Heart right ventricle (tissue), 16 donors: ENCODE measurements at regions not wholly inside any gene's neighbourhood (a gene's known extent, or its start where the extent isn't known, plus 50 kb on each side); places are given as distances from the start of the nearest gene placed in this dataset.

ENCODE experiments used
- ATAC-seq, 8 donors: fragments of 200-7000 bp; cut with Tn5 transposase; one replicate each; pipeline ENCODE4 v1.9.1; 2020; ENCODE audit warnings: mild to moderate bottlenecking in 8 of 8, moderate library complexity in 8 of 8, moderate number of reproducible peaks in 1 of 8
- DNase-seq, 2 donors: peaks; one replicate each; pipeline ENCODE4 v3.0.0-alpha.2; 2020
- H3K27ac ChIP-seq, 10 donors: fragments of 200-600 bp; sonication (generic) in 2 of 10; one replicate each; pipeline versions ENCODE4 v1.5.0 to v1.8.0; 2020 to 2022; ENCODE audit warnings: mild to moderate bottlenecking in 3 of 10
- H3K27me3 ChIP-seq, 7 donors: fragments of 200-600 bp; one replicate each; pipeline ENCODE4 v1.8.0; 2021 to 2022; ENCODE audit warnings: mild to moderate bottlenecking in 2 of 7
- H3K36me3 ChIP-seq, 9 donors: fragments of 200-600 bp; sonication (generic) in 1 of 9; one replicate each; pipeline versions ENCODE4 v1.5.0 to v1.8.0; 2020 to 2022; ENCODE audit warnings: mild to moderate bottlenecking in 2 of 9
- H3K4me1 ChIP-seq, 9 donors: fragments of 200-600 bp; sonication (generic) in 1 of 9; one replicate each; pipeline versions ENCODE4 v1.5.0 to v1.8.0; 2020 to 2022; ENCODE audit warnings: mild to moderate bottlenecking in 4 of 9
- H3K4me3 ChIP-seq, 10 donors: fragments of 200-600 bp; sonication (generic) in 2 of 10; one replicate each; pipeline versions ENCODE4 v1.5.0 to v1.8.0; 2020 to 2022; ENCODE audit warnings: mild to moderate bottlenecking in 7 of 10, moderate library complexity in 2 of 10
- H3K9me3 ChIP-seq, 11 donors: fragments of 200-600 bp in 10 of 11; sonication (generic) in 2 of 11; one replicate each; pipeline versions ENCODE4 v1.5.0 to v1.8.0; 2013 to 2022; ENCODE audit warnings: mild to moderate bottlenecking in 2 of 11, control low read depth in 1 of 11, moderate library complexity in 1 of 11
- WGBS, 2 donors: extraction: QIAGEN DNeasy Blood & Tissue Kit; methylation state at CpG; one replicate each; pipeline ENCODE4 v1.1.7; 2013; ENCODE audit warnings: inconsistent platforms in 1 of 2; 5-methylcytosine and 5-hydroxymethylcytosine counted together
- intact Hi-C, 10 donors: fragments of 100-400 bp; cut with DNase I; formaldehyde crosslinking; loops; one replicate each; pipeline versions ENCODE4 v1.11.1 to v1.14.2; 2022
- TF ChIP-seq, protein P1 (sequence below), 9 donors: fragments of 200-600 bp; sonication (generic) in 2 of 9; IDR thresholded peaks; one replicate each; pipeline versions ENCODE4 v1.5.0 to v1.8.0; 2021 to 2022; ENCODE audit warnings: antibody characterized with exemption in 9 of 9, mild to moderate bottlenecking in 5 of 9, moderate library complexity in 1 of 9
- donor health status: Arrhythmogenic right ventricular cardiomyopathy.
- donor health status: ischemic (EF 13 %, LVEDD 7.1; RV severe dilation, severe dysfunction).
- donor health status: healthy with polysubstance abuse.
- donor health status: DM: no; HTN: yes; CAD: no.
- donor health status: DM: no; HTN: no; CAD: no.
- donor health status: ischemic (EF 25% LVEDD 6.9; RV normal size, moderate dysfunction).
- donor health status: ischemic (EF 25% LVEDD 5.7; RV mildly dilated, moderate dysfunction).
- donor health status: healthy.
- donor health status: DM: yes; HTN: yes; CAD: no.
- donor health status: Ischemic cardiomyopathy.
- donor health status: ischemic (EF 35%, LVEDD 5.7; RV mildly dilated, moderate dysfunction).
- donor health status: nonischemic (EF 11% LVEDD 7.7; RV severe dilation, severe dysfunction).
- donor health status: DM: yes; HTN: yes; CAD: no.
- donor health status: PGD.
- donor health status: ischemic (EF 29% LVEDD 5.4; RV normal size, mild dysfunction).
- donor health status: nonischemic (EF 23%, LVEDD 6.1; RV moderate dilation, normal function).

DNA sequence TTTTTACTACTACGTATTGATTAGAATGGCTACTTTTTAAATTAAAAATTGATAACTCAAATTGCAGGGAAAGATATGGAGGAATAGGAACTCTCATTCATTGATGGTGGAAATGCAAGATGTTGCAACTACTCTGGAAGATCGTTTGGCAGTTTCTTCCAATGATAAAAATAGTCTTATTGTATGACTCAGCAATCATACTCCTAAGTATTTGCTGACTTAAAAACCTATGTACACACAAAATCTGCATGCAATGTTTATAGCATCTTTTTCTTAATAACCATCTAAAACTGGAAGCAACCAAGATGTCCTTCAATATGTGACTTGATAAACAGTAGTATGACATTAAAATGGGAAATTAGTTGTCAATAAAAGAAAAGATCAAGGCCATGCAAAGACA is 87.4 kb upstream of the LRRC3B start:
- Histone ChIP-seq H3K27ac (no peak overlapping the region), H3K4me1 (no peaks in the 10 kb centered on the region), H3K36me3 (no peaks in the 10 kb centered on the region), H3K27me3 (no peaks in the 10 kb centered on the region), H3K4me3 (no peak overlapping the region), H3K9me3 (peaks cover 0 to 4% (median 0%) of the 10 kb centered on the region in 11 donors)
- WGBS, 2 donors = 37 to 47% methylated on average over 2 of the region's 2 CpGs
- intact Hi-C loops = no loop called here
- ATAC-seq = no peak
- TF ChIP-seq, protein P1, sequence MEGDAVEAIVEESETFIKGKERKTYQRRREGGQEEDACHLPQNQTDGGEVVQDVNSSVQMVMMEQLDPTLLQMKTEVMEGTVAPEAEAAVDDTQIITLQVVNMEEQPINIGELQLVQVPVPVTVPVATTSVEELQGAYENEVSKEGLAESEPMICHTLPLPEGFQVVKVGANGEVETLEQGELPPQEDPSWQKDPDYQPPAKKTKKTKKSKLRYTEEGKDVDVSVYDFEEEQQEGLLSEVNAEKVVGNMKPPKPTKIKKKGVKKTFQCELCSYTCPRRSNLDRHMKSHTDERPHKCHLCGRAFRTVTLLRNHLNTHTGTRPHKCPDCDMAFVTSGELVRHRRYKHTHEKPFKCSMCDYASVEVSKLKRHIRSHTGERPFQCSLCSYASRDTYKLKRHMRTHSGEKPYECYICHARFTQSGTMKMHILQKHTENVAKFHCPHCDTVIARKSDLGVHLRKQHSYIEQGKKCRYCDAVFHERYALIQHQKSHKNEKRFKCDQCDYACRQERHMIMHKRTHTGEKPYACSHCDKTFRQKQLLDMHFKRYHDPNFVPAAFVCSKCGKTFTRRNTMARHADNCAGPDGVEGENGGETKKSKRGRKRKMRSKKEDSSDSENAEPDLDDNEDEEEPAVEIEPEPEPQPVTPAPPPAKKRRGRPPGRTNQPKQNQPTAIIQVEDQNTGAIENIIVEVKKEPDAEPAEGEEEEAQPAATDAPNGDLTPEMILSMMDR (IDR thresholded peaks at IDR 0.05) = no peak
- no peak for DNase-seq

DNA sequence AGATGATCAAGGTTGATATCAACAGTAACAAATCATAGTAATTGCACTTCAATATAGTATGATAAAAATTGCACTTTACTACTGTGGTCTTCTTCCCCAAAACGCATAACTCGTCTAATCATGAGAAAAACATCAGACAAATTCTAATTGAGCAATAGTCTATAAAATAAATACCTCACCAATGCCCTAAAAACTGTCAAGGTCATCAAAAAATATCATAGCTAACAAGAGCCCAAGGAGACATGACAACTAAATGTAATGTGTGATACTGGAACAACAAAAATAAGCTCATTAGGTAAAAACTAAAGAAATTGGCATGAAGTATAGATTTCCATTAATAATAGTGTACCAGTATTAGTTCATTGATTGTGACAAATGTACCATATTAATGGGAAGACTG is 85.6 kb upstream of the LRRC3B start:
- TF ChIP-seq, protein P1 (IDR thresholded peaks at IDR 0.05) = no peak
- Histone ChIP-seq H3K4me1 (no peaks in the 10 kb centered on the region), H3K27ac (no peak overlapping the region), H3K9me3 (peaks cover 0 to 4% (median 0%) of the 10 kb centered on the region in 11 donors), H3K36me3 (no peaks in the 10 kb centered on the region), H3K27me3 (no peaks in the 10 kb centered on the region), H3K4me3 (no peak overlapping the region)
- WGBS, 2 donors = 93 to 97% methylated on average over 2 of the region's 2 CpGs
- intact Hi-C loops = no loop called here
- DNase-seq (no peak), ATAC-seq (no peak)

DNA sequence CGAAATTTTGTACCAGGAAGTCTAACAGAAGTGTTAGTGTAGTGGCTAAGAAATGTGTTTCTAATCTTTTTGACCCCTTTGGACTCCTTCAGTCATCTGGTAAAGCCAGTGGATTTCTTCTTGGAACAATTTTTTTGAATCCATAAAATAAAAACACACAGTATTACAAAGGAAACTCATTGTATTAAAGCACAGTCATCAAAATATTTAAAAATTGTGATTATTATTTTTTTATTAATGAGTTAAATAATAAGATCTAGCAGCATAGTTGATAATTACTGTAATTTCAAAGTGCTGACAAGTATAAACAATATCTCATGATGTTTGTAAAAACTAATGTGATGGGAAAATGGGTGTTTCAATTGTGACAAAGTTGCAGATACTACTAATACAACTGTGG is 72.2 kb upstream of the LRRC3B start:
- intact Hi-C loops = no loop called here
- DNase-seq = no peak
- WGBS, 2 donors = 63 to 77% methylated on average over 1 of the region's 1 CpG

DNA sequence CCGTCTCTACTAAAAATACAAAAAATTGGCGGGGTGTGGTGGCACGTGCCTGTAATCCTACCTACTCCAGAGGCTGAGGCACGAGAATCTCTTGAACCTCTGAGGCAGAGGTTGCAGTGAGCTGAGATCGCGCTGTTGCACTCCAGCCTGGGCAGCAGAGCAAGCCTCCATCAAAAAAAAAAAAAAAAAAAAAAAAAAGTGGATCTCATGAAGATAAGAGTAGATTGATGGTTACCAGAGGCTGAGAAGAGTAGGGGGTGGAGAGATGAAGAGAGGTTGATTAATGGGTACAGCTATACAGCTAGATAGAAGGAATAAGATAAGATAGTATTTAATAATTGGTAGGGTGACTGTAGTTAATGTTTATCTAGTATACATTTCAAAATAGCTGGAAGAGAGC is 65.9 kb upstream of the LRRC3B start:
- no peak for ATAC-seq
- 76 to 83% methylated on average over 6 of the region's 6 CpGs for WGBS, 2 donors

More for the DNA sequence above, 72.2 kb upstream of the LRRC3B start:
- Histone ChIP-seq H3K36me3 (no peaks in the 10 kb centered on the region), H3K27me3 (no peaks in the 10 kb centered on the region), H3K9me3 (peaks cover 0 to 12% (median 0%) of the 10 kb centered on the region in 11 donors), H3K4me3 (no peak overlapping the region), H3K4me1 (no peaks in the 10 kb centered on the region), H3K27ac (no peak overlapping the region)
- ATAC-seq = no peak
- TF ChIP-seq, protein P1 (IDR thresholded peaks at IDR 0.05) = no peak

More for the DNA sequence above, 65.9 kb upstream of the LRRC3B start:
- DNase-seq = no peak
- H3K9me3 ChIP-seq = peaks cover 0 to 3% (median 0%) of the 10 kb centered on the region in 11 donors
- H3K27ac ChIP-seq = no peak overlapping the region
- intact Hi-C loops = loop anchor here in 1 of 10 donors (5.0 kb wide), 1 partner anchor 76 kb away; no protein-coding TSS in a partner anchor
- no peak overlapping the region for H3K4me3 ChIP-seq
- TF ChIP-seq, protein P1 (IDR thresholded peaks at IDR 0.05) = no peak
- no peaks in the 10 kb centered on the region for H3K27me3 ChIP-seq
- H3K36me3 ChIP-seq = no peaks in the 10 kb centered on the region
- H3K4me1 ChIP-seq = no peaks in the 10 kb centered on the region
